ENCODE measurements at regions not wholly inside any gene's neighbourhood (a gene's known extent, or its start where the extent isn't known, plus 50 kb on each side); places are given as distances from the start of the nearest gene placed in this dataset.

DNA sequence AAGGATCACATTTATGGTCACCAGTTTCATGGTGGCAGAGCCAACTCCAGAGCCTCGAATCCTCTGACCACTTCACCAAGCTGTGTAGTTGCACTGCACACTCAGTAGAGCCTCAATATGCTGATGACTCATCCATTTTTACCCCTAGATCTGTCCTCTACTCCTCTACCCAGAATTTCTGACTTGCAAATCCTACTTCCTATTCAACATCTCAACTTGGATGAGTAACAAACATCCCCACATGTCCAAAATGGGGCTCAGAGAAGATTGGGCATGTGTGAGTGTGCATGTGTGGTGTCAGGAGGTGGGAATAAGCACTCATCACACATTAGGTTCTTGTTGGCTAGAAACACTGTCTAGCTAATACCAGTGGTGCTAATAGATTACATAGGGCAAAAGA lies 57.8 kb upstream of the IGFBP2 start:
- DNase-seq (ENCODE audit: low spot score), result no peak

DNA sequence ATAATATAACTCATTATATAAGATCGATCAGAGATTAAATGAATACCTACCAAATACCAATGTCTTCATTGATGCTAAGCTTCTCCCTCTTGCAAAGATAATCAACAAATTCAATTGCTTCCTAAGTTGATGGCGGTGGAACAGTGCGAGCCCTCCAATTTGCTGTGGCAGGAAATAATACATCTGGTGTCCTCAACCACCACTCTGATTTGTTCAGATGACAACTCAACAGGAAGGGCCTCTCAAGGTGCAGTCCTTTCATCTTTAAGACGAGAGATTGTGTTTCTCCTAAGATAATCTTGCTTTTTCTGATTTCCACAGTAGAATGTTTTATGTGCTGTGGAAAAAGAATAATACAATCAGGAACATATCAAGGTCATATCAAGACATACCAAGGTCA lies 56.6 kb upstream of the IGFBP2 start:
- no peak for DNase-seq (ENCODE audit: low spot score)

GRCh38 chr2:216578325-216578724 lies 54.9 kb upstream of the IGFBP2 start:
- DNase-seq (ENCODE audit: low spot score), result no peak

DNA sequence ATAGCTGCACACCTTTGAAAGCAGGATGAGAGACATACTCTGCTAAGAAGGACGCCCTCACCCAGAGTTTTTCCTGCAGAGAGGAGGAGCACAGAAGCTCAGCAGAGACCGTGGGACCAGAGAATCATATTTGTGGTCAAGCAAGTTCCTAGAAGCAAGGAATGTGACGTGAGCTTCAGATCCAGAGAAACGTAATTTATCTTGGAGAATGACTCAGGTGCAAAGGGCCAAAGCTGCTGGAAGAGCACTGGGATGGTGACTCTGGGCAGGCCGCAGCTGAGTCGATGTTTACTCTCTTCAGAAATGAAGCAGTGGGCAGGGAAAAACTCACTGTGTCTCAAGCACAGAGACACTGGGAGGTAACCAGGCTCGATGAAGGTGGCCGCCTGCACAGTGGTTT lies 50.1 kb upstream of the IGFBP2 start:
- DNase-seq (ENCODE audit: low spot score), result peak; percentile 67

Data from kidney tubule cell (primary cell).